ENCODE measurements at regions not wholly inside any gene's neighbourhood (a gene's known extent, or its start where the extent isn't known, plus 50 kb on each side); places are given as distances from the start of the nearest gene placed in this dataset.
"Not testable (repeated sequence)": the region's sequence is repeated elsewhere in the genome, so short reads cannot be mapped to it uniquely, and the experiment has no call there.

DNA sequence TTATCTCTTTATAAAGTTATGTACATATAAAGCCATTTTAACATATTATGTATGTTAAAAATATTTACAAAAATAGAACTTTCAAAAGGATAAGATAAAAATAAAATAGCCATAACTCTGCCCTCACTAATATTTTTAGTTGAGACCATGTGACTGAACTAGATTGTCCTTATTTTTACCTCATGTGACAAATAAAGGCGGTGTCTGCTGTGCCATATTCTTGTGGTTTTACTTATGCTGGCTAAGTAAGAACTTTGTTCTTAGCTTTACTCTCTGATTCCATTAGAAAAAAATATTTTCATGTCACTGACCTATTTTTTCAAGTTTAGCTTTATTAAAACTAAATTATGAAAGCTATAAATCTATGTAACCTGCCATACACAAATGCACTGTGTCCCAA is 135.6 kb upstream of the TSC22D1 start:
- no peak for DNase-seq
- Histone ChIP-seq H3K4me3 (ENCODE audit: low read length) (no peak overlapping the region), H2AFZ (ENCODE audit: low read length) (no peak overlapping the region), H3K4me2 (ENCODE audit: low read depth, low read length) (no peak overlapping the region), H3K79me2 (ENCODE audit: low read length) (no peaks in the 10 kb centered on the region), H3K9me3 (replicated peaks; ENCODE audit: insufficient read depth, low read length) (no peaks in the 10 kb centered on the region), H4K20me1 (ENCODE audit: insufficient read depth, low read length) (no peaks in the 10 kb centered on the region), H3K27ac (ENCODE audit: low read length) (no peak overlapping the region), H3K27me3 (replicated peaks; ENCODE audit: insufficient read depth, low read length) (no peaks in the 10 kb centered on the region), H3K36me3 (replicated peaks; ENCODE audit: insufficient read depth, low read length) (no peaks in the 10 kb centered on the region), H3F3A (ENCODE audit: insufficient read depth, low read length) (no peaks in the 10 kb centered on the region), H3K9ac (ENCODE audit: low read length) (no peak overlapping the region), H3K4me1 (ENCODE audit: low read length) (no peaks in the 10 kb centered on the region), H3K9me2 (replicated peaks; ENCODE audit: insufficient read depth, low read length) (no peaks in the 10 kb centered on the region)
- no peak for TF ChIP-seq EZH2 (optimal IDR thresholded peaks at IDR 0.05; ENCODE audit: low read depth, low read length)
- TF ChIP-seq, protein P1, sequence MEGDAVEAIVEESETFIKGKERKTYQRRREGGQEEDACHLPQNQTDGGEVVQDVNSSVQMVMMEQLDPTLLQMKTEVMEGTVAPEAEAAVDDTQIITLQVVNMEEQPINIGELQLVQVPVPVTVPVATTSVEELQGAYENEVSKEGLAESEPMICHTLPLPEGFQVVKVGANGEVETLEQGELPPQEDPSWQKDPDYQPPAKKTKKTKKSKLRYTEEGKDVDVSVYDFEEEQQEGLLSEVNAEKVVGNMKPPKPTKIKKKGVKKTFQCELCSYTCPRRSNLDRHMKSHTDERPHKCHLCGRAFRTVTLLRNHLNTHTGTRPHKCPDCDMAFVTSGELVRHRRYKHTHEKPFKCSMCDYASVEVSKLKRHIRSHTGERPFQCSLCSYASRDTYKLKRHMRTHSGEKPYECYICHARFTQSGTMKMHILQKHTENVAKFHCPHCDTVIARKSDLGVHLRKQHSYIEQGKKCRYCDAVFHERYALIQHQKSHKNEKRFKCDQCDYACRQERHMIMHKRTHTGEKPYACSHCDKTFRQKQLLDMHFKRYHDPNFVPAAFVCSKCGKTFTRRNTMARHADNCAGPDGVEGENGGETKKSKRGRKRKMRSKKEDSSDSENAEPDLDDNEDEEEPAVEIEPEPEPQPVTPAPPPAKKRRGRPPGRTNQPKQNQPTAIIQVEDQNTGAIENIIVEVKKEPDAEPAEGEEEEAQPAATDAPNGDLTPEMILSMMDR (IDR thresholded peaks at IDR 0.05; ENCODE audit: low read length) = no peak
- no peak for TF ChIP-seq EZH2phosphoT487 (IDR thresholded peaks at IDR 0.05; ENCODE audit: low read length)

DNA sequence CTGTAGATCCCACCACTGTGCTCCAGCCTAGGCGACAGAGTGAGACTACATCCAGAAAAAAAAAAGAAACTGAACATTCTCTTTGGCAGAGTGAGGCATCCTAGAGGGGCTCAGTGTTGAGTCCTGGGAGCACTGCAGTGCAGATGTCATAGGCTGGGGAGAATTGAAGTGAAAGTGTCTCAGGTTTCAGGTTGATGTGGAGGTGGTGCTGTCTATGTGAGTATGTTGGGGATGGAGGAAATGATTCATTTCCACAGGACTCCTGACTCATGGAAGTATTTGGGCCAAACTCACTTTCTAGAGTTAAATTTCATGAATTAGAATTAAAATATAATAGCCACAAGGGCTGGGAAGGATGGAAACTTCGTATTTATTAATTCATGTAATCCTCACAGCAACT is 134.4 kb upstream of the TSC22D1 start:
- DNase-seq = no peak
- no peak overlapping the region for H3K4me3 ChIP-seq (ENCODE audit: low read length)
- no peaks in the 10 kb centered on the region for H3K27me3 ChIP-seq (replicated peaks; ENCODE audit: insufficient read depth, low read length)
- H3K4me1 ChIP-seq (ENCODE audit: low read length) = no peaks in the 10 kb centered on the region
- no peaks in the 10 kb centered on the region for H4K20me1 ChIP-seq (ENCODE audit: insufficient read depth, low read length)
- H3K9ac ChIP-seq (ENCODE audit: low read length) = no peak overlapping the region
- no peaks in the 10 kb centered on the region for H3K9me2 ChIP-seq (replicated peaks; ENCODE audit: insufficient read depth, low read length)
- TF ChIP-seq EZH2phosphoT487 (IDR thresholded peaks at IDR 0.05; ENCODE audit: low read length) (no peak), EZH2 (optimal IDR thresholded peaks at IDR 0.05; ENCODE audit: low read depth, low read length) (no peak)
- TF ChIP-seq, protein P1 (IDR thresholded peaks at IDR 0.05; ENCODE audit: low read length) = no peak
- H3K36me3 ChIP-seq (replicated peaks; ENCODE audit: insufficient read depth, low read length) = no peaks in the 10 kb centered on the region
- H3K79me2 ChIP-seq (ENCODE audit: low read length) = no peaks in the 10 kb centered on the region
- no peaks in the 10 kb centered on the region for H3K9me3 ChIP-seq (replicated peaks; ENCODE audit: insufficient read depth, low read length)
- no peak overlapping the region for H2AFZ ChIP-seq (ENCODE audit: low read length)
- H3F3A ChIP-seq (ENCODE audit: insufficient read depth, low read length) = no peaks in the 10 kb centered on the region
- H3K27ac ChIP-seq (ENCODE audit: low read length) = no peak overlapping the region
- no peak overlapping the region for H3K4me2 ChIP-seq (ENCODE audit: low read depth, low read length)

DNA sequence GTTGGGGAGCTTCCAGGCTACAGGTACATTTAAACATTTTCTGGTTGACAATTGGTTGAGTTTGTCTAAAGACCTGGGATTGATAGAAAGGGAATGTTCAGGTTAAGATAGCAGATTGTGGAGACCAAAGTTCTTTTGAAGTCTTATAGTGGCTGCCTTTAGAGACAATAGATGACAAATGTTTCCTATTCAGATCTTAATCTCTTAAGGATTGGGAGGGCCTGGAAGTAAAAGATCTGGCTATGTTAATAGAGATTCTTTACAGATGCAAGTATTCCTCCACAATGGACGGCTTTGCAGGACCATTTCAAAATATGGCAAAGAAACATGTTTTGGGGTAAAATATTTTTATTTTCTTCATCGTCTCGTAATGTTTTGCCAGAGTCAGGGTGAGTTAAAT is 128.7 kb upstream of the TSC22D1 start:
- H3K27me3 ChIP-seq (replicated peaks; ENCODE audit: insufficient read depth, low read length); H3K27ac ChIP-seq (ENCODE audit: low read length); H3F3A ChIP-seq (ENCODE audit: insufficient read depth, low read length); H3K9me3 ChIP-seq (replicated peaks; ENCODE audit: insufficient read depth, low read length); H3K36me3 ChIP-seq (replicated peaks; ENCODE audit: insufficient read depth, low read length); H3K4me2 ChIP-seq (ENCODE audit: low read depth, low read length); DNase-seq; H4K20me1 ChIP-seq (ENCODE audit: insufficient read depth, low read length); H3K9me2 ChIP-seq (replicated peaks; ENCODE audit: insufficient read depth, low read length); H3K9ac ChIP-seq (ENCODE audit: low read length); H3K4me3 ChIP-seq (ENCODE audit: low read length); H3K4me1 ChIP-seq (ENCODE audit: low read length); H2AFZ ChIP-seq (ENCODE audit: low read length); H3K79me2 ChIP-seq (ENCODE audit: low read length): not testable (repeated sequence)

DNA sequence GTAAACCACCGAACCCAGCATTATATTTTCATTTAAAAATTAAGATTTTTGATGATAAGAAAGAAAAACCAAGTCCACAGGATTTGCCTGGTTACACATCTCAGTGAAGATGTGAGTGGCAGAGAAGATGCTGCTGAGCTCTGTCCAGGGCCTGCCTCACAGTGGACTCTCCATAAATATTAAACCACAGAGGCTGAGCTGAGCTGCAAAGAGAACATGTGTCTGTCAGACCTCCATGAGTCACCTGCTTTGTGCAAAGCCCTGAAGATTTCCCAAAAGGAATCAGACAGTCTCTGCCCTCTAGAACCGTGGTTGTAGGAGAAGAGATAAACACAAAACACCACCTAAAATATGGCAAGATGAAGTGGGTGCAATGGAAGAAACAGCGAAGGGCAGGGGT is 127.2 kb upstream of the TSC22D1 start:
- H2AFZ ChIP-seq (ENCODE audit: low read length) = no peak overlapping the region
- H3K9me3 ChIP-seq (replicated peaks; ENCODE audit: insufficient read depth, low read length) = no peaks in the 10 kb centered on the region
- TF ChIP-seq EZH2phosphoT487 (IDR thresholded peaks at IDR 0.05; ENCODE audit: low read length) = no peak
- no peak for TF ChIP-seq EZH2 (optimal IDR thresholded peaks at IDR 0.05; ENCODE audit: low read depth, low read length)
- TF ChIP-seq, protein P1 (IDR thresholded peaks at IDR 0.05; ENCODE audit: low read length) = no peak
- no peak overlapping the region for H3K9ac ChIP-seq (ENCODE audit: low read length)
- no peaks in the 10 kb centered on the region for H3K9me2 ChIP-seq (replicated peaks; ENCODE audit: insufficient read depth, low read length)
- no peaks in the 10 kb centered on the region for H3F3A ChIP-seq (ENCODE audit: insufficient read depth, low read length)
- DNase-seq = no peak
- no peak overlapping the region for H3K4me2 ChIP-seq (ENCODE audit: low read depth, low read length)
- no peaks in the 10 kb centered on the region for H3K36me3 ChIP-seq (replicated peaks; ENCODE audit: insufficient read depth, low read length)
- no peak overlapping the region for H3K27ac ChIP-seq (ENCODE audit: low read length)
- H3K79me2 ChIP-seq (ENCODE audit: low read length) = no peaks in the 10 kb centered on the region
- H3K27me3 ChIP-seq (replicated peaks; ENCODE audit: insufficient read depth, low read length) = no peaks in the 10 kb centered on the region
- no peaks in the 10 kb centered on the region for H4K20me1 ChIP-seq (ENCODE audit: insufficient read depth, low read length)
- no peaks in the 10 kb centered on the region for H3K4me1 ChIP-seq (ENCODE audit: low read length)
- H3K4me3 ChIP-seq (ENCODE audit: low read length) = no peak overlapping the region
